PC-3 (cell line): ENCODE measurements at regions not wholly inside any gene's neighbourhood (a gene's known extent, or its start where the extent isn't known, plus 50 kb on each side); places are given as distances from the start of the nearest gene placed in this dataset.

Experiments
- ATAC-seq: fragments of 200-7000 bp; cut with Tn5 transposase; 2 replicates; pipeline ENCODE4 v1.9.1; 2020; ENCODE audit warnings: mild to moderate bottlenecking, moderate library complexity
- BruUV-seq: library from RNA; stranded (reverse); fragments of 400-500 nt; replicated peaks from 2 replicates; lab custom pipeline; 2021; lab: Mats Ljungman, UMichigan
- CTCF ChIA-PET: fragments of 300-600 bp; sonication (Branson Sonifier 250); formaldehyde crosslinking; loops from one replicate; lab custom pipeline; 2022; ENCODE audit warnings: antibody characterized with exemption; lab: Charles Lee
- POLR2A ChIA-PET: fragments of 300-600 bp; sonication (Branson Sonifier 250); formaldehyde crosslinking; loops from one replicate; lab custom pipeline; 2022; ENCODE audit warnings: antibody characterized with exemption; ENCODE audit not compliant: unreplicated experiment; lab: Charles Lee
- DNase-seq: peaks from one replicate; pipeline ENCODE4 v3.0.0-alpha.2; 2015
- H2AFZ ChIP-seq: fragments of 300-600 bp; sonication (generic); 2 replicates; pipeline ENCODE4 v1.6.0; 2016; ENCODE audit warnings: antibody characterized with exemption, low read length
- H3F3A ChIP-seq: fragments of 300-600 bp; sonication (generic); one replicate; pipeline ENCODE4 v1.6.0; 2017; ENCODE audit warnings: antibody characterized with exemption, low read length, control low read depth, mild to moderate bottlenecking; ENCODE audit not compliant: unreplicated experiment
- H3K27ac ChIP-seq: fragments of 300-600 bp; sonication (generic); 2 replicates; pipeline ENCODE4 v1.5.1; 2016; ENCODE audit warnings: mild to moderate bottlenecking, low read length
- H3K27me3 ChIP-seq: fragments of 300-600 bp; sonication (generic); 2 replicates; pipeline ENCODE4 v1.6.1; 2016; ENCODE audit warnings: low read length, mixed read lengths
- H3K36me3 ChIP-seq: fragments of 300-600 bp; sonication (generic); 2 replicates; pipeline ENCODE4 v1.6.1; 2016; ENCODE audit warnings: low read depth, mixed run types, low read length, mixed read lengths
- H3K4me1 ChIP-seq: fragments of 300-600 bp; sonication (generic); 2 replicates; pipeline ENCODE4 v1.5.1; 2016; ENCODE audit warnings: low read length; ENCODE audit not compliant: insufficient read depth
- H3K4me2 ChIP-seq: fragments of 300-600 bp; sonication (generic); 2 replicates; pipeline ENCODE4 v1.6.0; 2016; ENCODE audit warnings: low read length
- H3K4me3 ChIP-seq: fragments of 300-600 bp; sonication (generic); 2 replicates; pipeline ENCODE4 v1.5.1; 2016; ENCODE audit warnings: mild to moderate bottlenecking, low read length, mixed read lengths
- H3K79me2 ChIP-seq: fragments of 300-600 bp; sonication (generic); 2 replicates; pipeline ENCODE4 v1.6.1; 2017; ENCODE audit warnings: low read length, mixed read lengths
- H3K9ac ChIP-seq: fragments of 300-600 bp; sonication (generic); 2 replicates; pipeline ENCODE4 v1.6.0; 2016; ENCODE audit warnings: mild to moderate bottlenecking, low read length
- H3K9me2 ChIP-seq: fragments of 300-600 bp; sonication (generic); replicated peaks from 2 replicates; pipeline ENCODE4 v1.6.1; 2016; ENCODE audit warnings: mixed run types, low read length, mixed read lengths
- H3K9me3 ChIP-seq: fragments of 300-600 bp; sonication (generic); 2 replicates; pipeline ENCODE4 v1.6.1; 2016; ENCODE audit warnings: low read length, mixed read lengths
- H4K20me1 ChIP-seq: fragments of 300-600 bp; sonication (generic); 2 replicates; pipeline ENCODE4 v1.6.1; 2016; ENCODE audit warnings: low read length, mixed read lengths
- CTCF ChIP-seq: fragments of 300-600 bp; sonication (generic); conservative IDR thresholded peaks from 2 replicates; pipeline ENCODE4 v1.5.1; 2017; ENCODE audit warnings: antibody characterized with exemption, low read depth, mild to moderate bottlenecking, low read length
- EZH2 ChIP-seq: fragments of 300-600 bp; sonication (generic); IDR thresholded peaks from one replicate; pipeline ENCODE4 v1.6.1; 2017; ENCODE audit warnings: antibody characterized with exemption, mild to moderate bottlenecking, low read length; ENCODE audit not compliant: unreplicated experiment
- EZH2phosphoT487 ChIP-seq: fragments of 300-600 bp; sonication (generic); IDR thresholded peaks from 2 replicates; pipeline ENCODE4 v1.6.1; 2018; ENCODE audit warnings: mild to moderate bottlenecking, antibody characterized with exemption, low read length, borderline replicate concordance
- intact Hi-C: fragments of 100-400 bp; cut with micrococcal nuclease; formaldehyde crosslinking; loops from 2 replicates; pipeline ENCODE4 v1.9.0; 2023

- no peaks in the 10 kb centered on the region for H3K9me2 ChIP-seq
- no peak for TF ChIP-seq CTCF
- TF ChIP-seq EZH2 = no peak
- no peak for TF ChIP-seq EZH2phosphoT487
- H3K4me2 ChIP-seq = no peak overlapping the region
- no peak overlapping the region for H2AFZ ChIP-seq
- no peak overlapping the region for H3K4me3 ChIP-seq
- H3K27me3 ChIP-seq = peaks cover 17% of the 10 kb centered on the region; the same call in 1 of the 2 replicates
- BruUV-seq = no TSS peak
- ChIA-PET POLR2A (interaction anchor here (0.6 kb wide), 1 partner anchor 319 kb away, joined by 4 read pairs; no protein-coding TSS in a partner anchor), CTCF (no interaction called here)
- H3K79me2 ChIP-seq = no peaks in the 10 kb centered on the region
- no peak overlapping the region for H3K27ac ChIP-seq
- no peaks in the 10 kb centered on the region for H3K36me3 ChIP-seq
- no peaks in the 10 kb centered on the region for H3K4me1 ChIP-seq
- no peaks in the 10 kb centered on the region for H4K20me1 ChIP-seq
- H3K9me3 ChIP-seq = no peaks in the 10 kb centered on the region
- DNase-seq (no peak), ATAC-seq (no peak)
- no peak overlapping the region for H3K9ac ChIP-seq
- intact Hi-C loops = no loop called here
- no peaks in the 10 kb centered on the region for H3F3A ChIP-seq
These were observed 51.3 kb downstream of the KRTAP19-8 start for GRCh38 chr21:30986965-30987364.

GRCh38 chr21:30984889-30985288 is 53.4 kb downstream of the KRTAP19-8 start:
- Histone ChIP-seq H3K4me2 (no peak overlapping the region), H3F3A (no peaks in the 10 kb centered on the region), H3K27me3 (peaks cover 18% of the 10 kb centered on the region; the same call in 1 of the 2 replicates), H3K9ac (no peak overlapping the region), H3K4me1 (no peaks in the 10 kb centered on the region), H3K4me3 (no peak overlapping the region), H2AFZ (no peak overlapping the region), H3K27ac (no peak overlapping the region), H3K9me3 (no peaks in the 10 kb centered on the region), H3K36me3 (no peaks in the 10 kb centered on the region), H3K79me2 (no peaks in the 10 kb centered on the region), H4K20me1 (no peaks in the 10 kb centered on the region), H3K9me2 (no peaks in the 10 kb centered on the region)
- ChIA-PET POLR2A (no interaction called here), CTCF (no interaction called here)
- no peak for DNase-seq
- intact Hi-C loops = no loop called here
- TF ChIP-seq EZH2 (no peak), CTCF (no peak), EZH2phosphoT487 (no peak)
- BruUV-seq = no TSS peak
- no peak for ATAC-seq

- peaks cover 35% of the 10 kb centered on the region for H3K27me3 ChIP-seq
- no peaks in the 10 kb centered on the region for H4K20me1 ChIP-seq
- H3F3A ChIP-seq = no peaks in the 10 kb centered on the region
- no peaks in the 10 kb centered on the region for H3K4me1 ChIP-seq
- H3K9me3 ChIP-seq = no peaks in the 10 kb centered on the region
- H3K9ac ChIP-seq = no peak overlapping the region
- POLR2A ChIA-PET = no interaction called here
- H3K4me3 ChIP-seq = no peak overlapping the region
- intact Hi-C loops = no loop called here
- no peak overlapping the region for H3K4me2 ChIP-seq
- no peak for ATAC-seq
- TF ChIP-seq EZH2 (no peak), EZH2phosphoT487 (no peak), CTCF (no peak)
- no peaks in the 10 kb centered on the region for H3K9me2 ChIP-seq
- H3K27ac ChIP-seq = no peak overlapping the region
- BruUV-seq = no TSS peak
- no peak for DNase-seq
- H3K79me2 ChIP-seq = no peaks in the 10 kb centered on the region
- no peaks in the 10 kb centered on the region for H3K36me3 ChIP-seq
- no peak overlapping the region for H2AFZ ChIP-seq
- CTCF ChIA-PET = no interaction called here
These were observed 56.9 kb downstream of the KRTAP19-8 start for GRCh38 chr21:30981403-30981802.
